ENCODE measurements at regions not wholly inside any gene's neighbourhood (a gene's known extent, or its start where the extent isn't known, plus 50 kb on each side); places are given as distances from the start of the nearest gene placed in this dataset.

- Histone ChIP-seq H3K9ac (ENCODE audit: low read length) (no peak overlapping the region), H3K36me3 (ENCODE audit: insufficient read depth, low read length) (no peaks in the 10 kb centered on the region), H3K27ac (ENCODE audit: low read depth, low read length, poor library complexity, severe bottlenecking) (peak overlapping the region; percentile 37), H3K4me2 (ENCODE audit: low read length) (peak overlapping the region; percentile 29; the same call in 1 of the 2 replicates), H3K9me2 (ENCODE audit: low read depth, low read length) (no peaks in the 10 kb centered on the region), H2AFZ (ENCODE audit: low read length) (no peak overlapping the region), H3K27me3 (ENCODE audit: insufficient read depth, low read length) (no peaks in the 10 kb centered on the region), H3F3A (ENCODE audit: insufficient read depth, low read length) (no peaks in the 10 kb centered on the region), H3K79me2 (ENCODE audit: insufficient read depth, low read length) (no peaks in the 10 kb centered on the region), H3K4me1 (ENCODE audit: insufficient read depth, low read length, severe bottlenecking) (peaks cover 46% of the 10 kb centered on the region), H3K4me3 (ENCODE audit: low read depth, low read length, poor library complexity, severe bottlenecking) (no peak overlapping the region), H3K9me3 (ENCODE audit: low read length) (no peaks in the 10 kb centered on the region), H4K20me1 (ENCODE audit: insufficient read depth, low read length) (no peaks in the 10 kb centered on the region)
- TF ChIP-seq CTCF (IDR thresholded peaks at IDR 0.05; ENCODE audit: low read length) (no peak), EZH2 (IDR thresholded peaks at IDR 0.05; ENCODE audit: borderline replicate concordance, low read length) (no peak)
Observed at GRCh38 chr1:79472067-79472656, 465.6 kb upstream of the ADGRL4 start.

GRCh38 chr1:79469139-79469538, 462.6 kb upstream of the ADGRL4 start:
- H3K4me2 ChIP-seq (ENCODE audit: low read length): no peak overlapping the region
- H3K79me2 ChIP-seq (ENCODE audit: insufficient read depth, low read length): no peaks in the 10 kb centered on the region
- H3K36me3 ChIP-seq (ENCODE audit: insufficient read depth, low read length): no peaks in the 10 kb centered on the region
- TF ChIP-seq EZH2 (IDR thresholded peaks at IDR 0.05; ENCODE audit: borderline replicate concordance, low read length) (no peak), CTCF (IDR thresholded peaks at IDR 0.05; ENCODE audit: low read length) (no peak)
- H4K20me1 ChIP-seq (ENCODE audit: insufficient read depth, low read length): no peaks in the 10 kb centered on the region
- H3K27me3 ChIP-seq (ENCODE audit: insufficient read depth, low read length): no peaks in the 10 kb centered on the region
- peak overlapping the region; percentile 11 for H3K27ac ChIP-seq (ENCODE audit: low read depth, low read length, poor library complexity, severe bottlenecking)
- no peak overlapping the region for H3K9ac ChIP-seq (ENCODE audit: low read length)
- H3K4me1 ChIP-seq (ENCODE audit: insufficient read depth, low read length, severe bottlenecking): peaks cover 30% of the 10 kb centered on the region
- H3K9me3 ChIP-seq (ENCODE audit: low read length): no peaks in the 10 kb centered on the region
- H3K4me3 ChIP-seq (ENCODE audit: low read depth, low read length, poor library complexity, severe bottlenecking): no peak overlapping the region
- H3F3A ChIP-seq (ENCODE audit: insufficient read depth, low read length): no peaks in the 10 kb centered on the region
- H3K9me2 ChIP-seq (ENCODE audit: low read depth, low read length): no peaks in the 10 kb centered on the region
- no peak overlapping the region for H2AFZ ChIP-seq (ENCODE audit: low read length)

- Histone ChIP-seq H3K4me1 (ENCODE audit: insufficient read depth, low read length, severe bottlenecking) (peaks cover 29% of the 10 kb centered on the region), H3K9me2 (ENCODE audit: low read depth, low read length) (no peaks in the 10 kb centered on the region), H4K20me1 (ENCODE audit: insufficient read depth, low read length) (no peaks in the 10 kb centered on the region), H3K36me3 (ENCODE audit: insufficient read depth, low read length) (no peaks in the 10 kb centered on the region), H3K9ac (ENCODE audit: low read length) (peak overlapping the region; percentile 22), H3K27ac (ENCODE audit: low read depth, low read length, poor library complexity, severe bottlenecking) (peak overlapping the region; percentile 85), H3K79me2 (ENCODE audit: insufficient read depth, low read length) (no peaks in the 10 kb centered on the region), H2AFZ (ENCODE audit: low read length) (no peak overlapping the region), H3F3A (ENCODE audit: insufficient read depth, low read length) (no peaks in the 10 kb centered on the region), H3K9me3 (ENCODE audit: low read length) (no peaks in the 10 kb centered on the region), H3K27me3 (ENCODE audit: insufficient read depth, low read length) (no peaks in the 10 kb centered on the region), H3K4me2 (ENCODE audit: low read length) (peak overlapping the region; percentile 30), H3K4me3 (ENCODE audit: low read depth, low read length, poor library complexity, severe bottlenecking) (no peak overlapping the region)
- TF ChIP-seq EZH2 (IDR thresholded peaks at IDR 0.05; ENCODE audit: borderline replicate concordance, low read length) (no peak), CTCF (IDR thresholded peaks at IDR 0.05; ENCODE audit: low read length) (no peak)
Observed at GRCh38 chr1:79460773-79461436, 454.4 kb upstream of the ADGRL4 start.
